ENCODE measurements at regions not wholly inside any gene's neighbourhood (a gene's known extent, or its start where the extent isn't known, plus 50 kb on each side); places are given as distances from the start of the nearest gene placed in this dataset.

DNA sequence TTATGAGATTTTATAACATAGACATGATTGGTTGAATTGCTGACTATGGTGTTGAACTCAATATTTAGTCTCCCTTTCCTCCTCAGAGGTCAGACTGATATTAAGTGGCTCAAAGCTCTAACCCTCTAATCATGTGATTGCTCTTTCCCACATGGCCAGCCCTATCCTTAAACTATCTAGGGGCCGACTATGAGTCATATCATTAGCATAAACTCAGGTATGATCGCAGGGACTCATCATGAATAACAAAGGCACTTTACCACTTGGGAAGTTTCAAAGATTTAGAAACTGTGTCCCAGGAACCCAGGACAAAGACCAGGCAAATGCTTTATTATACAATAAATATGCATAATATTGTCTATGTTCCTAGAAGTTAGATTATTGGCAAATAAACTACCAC is 894.6 kb upstream of the NEGR1 start:
- TF ChIP-seq POLR2A (IDR thresholded peaks at IDR 0.05), result no peak
- no peaks in the 10 kb centered on the region for H3K27me3 ChIP-seq
- no peaks in the 10 kb centered on the region for H3K36me3 ChIP-seq
- no peak for DNase-seq
- H3K4me3 ChIP-seq, result no peak overlapping the region
- H3K27ac ChIP-seq, result no peak overlapping the region
- intact Hi-C loops (cut with DNase I; ENCODE audit: low total_unique reads), result no loop called here
- H3K9me3 ChIP-seq, result no peaks in the 10 kb centered on the region
- no peaks in the 10 kb centered on the region for H3K4me1 ChIP-seq

DNA sequence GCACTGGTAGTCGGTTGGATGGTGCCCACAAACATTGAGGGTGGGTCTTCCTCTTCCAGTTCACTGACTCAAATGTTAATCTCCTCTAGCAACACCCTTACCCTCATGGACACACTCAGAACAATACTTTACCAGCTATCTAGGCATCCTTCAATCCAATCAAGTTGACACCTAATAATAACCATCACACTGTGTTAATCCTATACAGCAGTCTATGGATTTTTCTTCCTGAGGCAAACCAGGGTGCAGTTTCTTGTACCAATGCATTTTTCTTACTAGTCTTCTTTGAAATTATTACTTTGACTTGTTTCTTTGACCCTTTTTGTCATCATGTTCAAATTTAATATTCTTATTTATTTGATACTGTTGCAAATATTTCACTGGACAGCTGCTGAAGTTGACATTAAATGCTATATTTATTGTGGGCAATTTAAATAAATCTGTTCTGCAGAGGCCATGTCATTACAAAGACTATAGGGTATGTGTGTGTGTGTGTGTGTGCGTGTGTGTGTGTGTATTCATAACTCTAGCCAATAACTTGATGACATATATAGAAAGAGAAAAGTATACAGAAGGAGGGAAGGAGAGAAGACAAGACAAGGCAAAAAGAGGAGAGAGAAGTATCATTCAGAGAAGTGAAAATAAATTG is 884.8 kb upstream of the NEGR1 start:
- Histone ChIP-seq H3K9me3 (no peaks in the 10 kb centered on the region), H3K27me3 (no peaks in the 10 kb centered on the region)
- intact Hi-C loops (cut with DNase I; ENCODE audit: low total_unique reads), result no loop called here

DNA sequence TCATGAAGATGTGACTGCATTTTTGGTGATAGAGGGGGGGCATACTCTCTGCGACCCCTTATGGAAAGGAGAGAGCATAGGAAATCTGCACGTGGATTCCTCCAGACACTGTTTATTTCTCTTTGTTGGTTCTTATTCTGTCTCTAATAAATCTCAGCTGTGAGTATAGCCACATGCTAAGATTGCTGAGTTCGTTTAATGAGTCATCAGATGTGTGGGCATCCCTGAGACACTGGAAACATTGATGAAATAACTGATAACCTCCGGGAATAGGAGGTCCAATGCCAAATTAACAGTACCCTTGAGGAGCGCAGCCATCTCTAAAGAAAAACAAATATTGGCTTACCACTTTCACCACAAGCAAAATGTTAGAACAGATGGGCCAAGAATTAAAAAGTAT is 880.2 kb upstream of the NEGR1 start:
- H3K4me3 ChIP-seq, result no peak overlapping the region
- intact Hi-C loops (cut with DNase I; ENCODE audit: low total_unique reads), result no loop called here
- H3K4me1 ChIP-seq, result no peaks in the 10 kb centered on the region
- no peaks in the 10 kb centered on the region for H3K36me3 ChIP-seq
- no peak for TF ChIP-seq POLR2A (IDR thresholded peaks at IDR 0.05)
- TF ChIP-seq, protein P1, sequence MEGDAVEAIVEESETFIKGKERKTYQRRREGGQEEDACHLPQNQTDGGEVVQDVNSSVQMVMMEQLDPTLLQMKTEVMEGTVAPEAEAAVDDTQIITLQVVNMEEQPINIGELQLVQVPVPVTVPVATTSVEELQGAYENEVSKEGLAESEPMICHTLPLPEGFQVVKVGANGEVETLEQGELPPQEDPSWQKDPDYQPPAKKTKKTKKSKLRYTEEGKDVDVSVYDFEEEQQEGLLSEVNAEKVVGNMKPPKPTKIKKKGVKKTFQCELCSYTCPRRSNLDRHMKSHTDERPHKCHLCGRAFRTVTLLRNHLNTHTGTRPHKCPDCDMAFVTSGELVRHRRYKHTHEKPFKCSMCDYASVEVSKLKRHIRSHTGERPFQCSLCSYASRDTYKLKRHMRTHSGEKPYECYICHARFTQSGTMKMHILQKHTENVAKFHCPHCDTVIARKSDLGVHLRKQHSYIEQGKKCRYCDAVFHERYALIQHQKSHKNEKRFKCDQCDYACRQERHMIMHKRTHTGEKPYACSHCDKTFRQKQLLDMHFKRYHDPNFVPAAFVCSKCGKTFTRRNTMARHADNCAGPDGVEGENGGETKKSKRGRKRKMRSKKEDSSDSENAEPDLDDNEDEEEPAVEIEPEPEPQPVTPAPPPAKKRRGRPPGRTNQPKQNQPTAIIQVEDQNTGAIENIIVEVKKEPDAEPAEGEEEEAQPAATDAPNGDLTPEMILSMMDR (IDR thresholded peaks at IDR 0.05), result no peak
- no peak for DNase-seq
- no peak overlapping the region for H3K27ac ChIP-seq
- no peaks in the 10 kb centered on the region for H3K9me3 ChIP-seq
- no peaks in the 10 kb centered on the region for H3K27me3 ChIP-seq

More for the DNA sequence above, 884.8 kb upstream of the NEGR1 start:
- TF ChIP-seq POLR2A (IDR thresholded peaks at IDR 0.05), result no peak
- TF ChIP-seq, protein P1 (IDR thresholded peaks at IDR 0.05), result no peak
- H3K27ac ChIP-seq, result no peak overlapping the region
- no peaks in the 10 kb centered on the region for H3K36me3 ChIP-seq
- no peaks in the 10 kb centered on the region for H3K4me1 ChIP-seq
- no peak for DNase-seq
- H3K4me3 ChIP-seq, result no peak overlapping the region

DNA sequence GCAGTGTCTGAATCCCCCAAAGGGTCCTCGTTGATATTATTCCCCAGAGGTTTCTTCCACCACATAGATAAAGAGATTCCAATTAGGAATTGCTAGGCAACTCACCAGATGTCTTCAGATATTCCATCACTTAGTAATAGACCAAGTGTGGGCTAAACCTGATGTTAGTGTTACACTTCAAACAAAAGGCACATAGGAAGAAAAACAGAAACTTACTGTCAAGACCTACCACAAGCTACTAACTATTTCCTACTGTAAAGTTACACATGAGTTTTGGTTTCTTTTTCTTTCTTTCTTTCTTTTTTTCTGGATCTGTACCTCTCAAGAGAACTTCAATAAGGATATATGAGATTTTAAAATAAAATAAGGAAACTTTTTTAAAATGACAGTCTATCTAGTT is 879.1 kb upstream of the NEGR1 start:
- intact Hi-C loops (cut with DNase I; ENCODE audit: low total_unique reads), result no loop called here
- TF ChIP-seq POLR2A (IDR thresholded peaks at IDR 0.05), result no peak
- TF ChIP-seq, protein P1 (IDR thresholded peaks at IDR 0.05), result no peak
- H3K4me3 ChIP-seq, result no peak overlapping the region
- H3K36me3 ChIP-seq, result no peaks in the 10 kb centered on the region
- no peaks in the 10 kb centered on the region for H3K27me3 ChIP-seq
- H3K4me1 ChIP-seq, result no peaks in the 10 kb centered on the region
- no peaks in the 10 kb centered on the region for H3K9me3 ChIP-seq
- no peak overlapping the region for H3K27ac ChIP-seq
- no peak for DNase-seq

DNA sequence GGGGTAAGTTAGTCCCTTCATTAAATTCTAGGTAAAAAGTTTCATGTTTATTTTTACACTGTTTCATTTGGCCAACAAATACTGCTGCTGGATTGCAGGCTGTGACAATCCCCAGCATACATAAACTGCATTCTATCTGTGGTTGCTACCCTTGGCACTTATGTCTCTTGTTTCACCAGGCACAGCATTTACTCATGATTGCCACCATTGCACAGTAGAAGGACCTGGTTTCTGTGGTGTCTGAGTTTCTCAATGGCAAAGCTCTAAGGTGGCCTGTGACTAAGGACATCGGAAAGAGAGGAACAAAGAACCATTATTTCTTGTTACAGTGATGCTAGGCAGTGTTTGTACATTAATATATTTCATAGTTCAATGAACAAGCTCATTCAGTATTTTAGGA is 878.4 kb upstream of the NEGR1 start:
- no peak for DNase-seq
- Histone ChIP-seq H3K36me3 (no peaks in the 10 kb centered on the region), H3K9me3 (no peaks in the 10 kb centered on the region), H3K27me3 (no peaks in the 10 kb centered on the region), H3K27ac (no peak overlapping the region), H3K4me3 (no peak overlapping the region), H3K4me1 (no peaks in the 10 kb centered on the region)
- TF ChIP-seq, protein P1 (IDR thresholded peaks at IDR 0.05), result no peak
- no peak for TF ChIP-seq POLR2A (IDR thresholded peaks at IDR 0.05)
- intact Hi-C loops (cut with DNase I; ENCODE audit: low total_unique reads), result no loop called here

DNA sequence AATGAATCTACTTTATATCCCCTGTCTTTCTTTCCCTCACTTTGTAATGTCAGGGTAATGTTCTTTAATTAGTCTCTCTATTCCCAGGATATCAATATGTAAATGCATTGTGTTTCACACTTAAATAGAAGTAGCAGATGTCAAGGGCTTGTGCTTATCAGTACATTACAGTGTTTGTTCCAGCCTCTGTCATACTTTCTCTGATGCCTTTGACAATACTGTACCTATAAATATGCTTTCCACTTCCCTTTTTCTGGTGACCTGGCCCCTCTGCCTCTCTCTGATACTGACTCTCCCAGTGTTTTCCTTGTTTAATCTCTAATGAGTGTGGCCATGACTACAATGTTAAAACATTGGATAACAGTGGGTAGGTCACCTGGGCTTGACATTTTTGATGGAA is 862.0 kb upstream of the NEGR1 start:
- Histone ChIP-seq H3K4me3 (no peak overlapping the region), H3K27me3 (no peaks in the 10 kb centered on the region), H3K27ac (no peak overlapping the region), H3K9me3 (no peaks in the 10 kb centered on the region), H3K4me1 (no peaks in the 10 kb centered on the region), H3K36me3 (no peaks in the 10 kb centered on the region)
- no peak for TF ChIP-seq POLR2A (IDR thresholded peaks at IDR 0.05)
- TF ChIP-seq, protein P1 (IDR thresholded peaks at IDR 0.05), result no peak
- intact Hi-C loops (cut with DNase I; ENCODE audit: low total_unique reads), result no loop called here
- DNase-seq, result no peak

Measured in uterus (tissue), 3 donors.